Neutrophil (primary cell): ENCODE measurements at regions not wholly inside any gene's neighbourhood (a gene's known extent, or its start where the extent isn't known, plus 50 kb on each side); places are given as distances from the start of the nearest gene placed in this dataset.

Source experiments
- H3K27ac ChIP-seq: fragments of 200-600 bp; sonication (generic); 2 replicates; pipeline ENCODE4 v1.5.1; 2016; ENCODE audit warnings: mild to moderate bottlenecking, moderate library complexity
- H3K27me3 ChIP-seq: fragments of 200-600 bp; sonication (generic); 2 replicates; pipeline ENCODE4 v1.6.0; 2016; ENCODE audit warnings: mild to moderate bottlenecking
- H3K36me3 ChIP-seq: fragments of 200-600 bp; sonication (generic); 2 replicates; pipeline ENCODE4 v1.5.1; 2017
- H3K4me1 ChIP-seq, 2 experiments: fragments of 200-600 bp in 1 of 2; sonication (generic) in 1 of 2; 1 replicate in 1 of 2; 2 replicates in 1 of 2; pipeline versions ENCODE4 v1.5.1 to v1.6.1; 2013 to 2016; ENCODE audit warnings: low read depth in 1 of 2, low read length in 1 of 2, mild to moderate bottlenecking in 1 of 2, moderate library complexity in 1 of 2; ENCODE audit not compliant: control insufficient read depth in 1 of 2, insufficient read depth in 1 of 2
- H3K4me3 ChIP-seq, 2 experiments: fragments of 200-600 bp in 1 of 2; sonication (generic) in 1 of 2; 1 replicate in 1 of 2; 2 replicates in 1 of 2; pipeline ENCODE4 v1.5.1; 2013 to 2016; ENCODE audit warnings: low read depth in 1 of 2, low read length in 1 of 2, mild to moderate bottlenecking in 1 of 2, moderate library complexity in 1 of 2
- H3K9me3 ChIP-seq: fragments of 200-600 bp; sonication (generic); 2 replicates; pipeline ENCODE4 v1.5.1; 2016
- TF ChIP-seq, protein P1 (sequence below): fragments of 200-600 bp; sonication (generic); IDR thresholded peaks from 2 replicates; pipeline ENCODE4 v1.5.1; 2016; ENCODE audit warnings: antibody characterized with exemption

DNA sequence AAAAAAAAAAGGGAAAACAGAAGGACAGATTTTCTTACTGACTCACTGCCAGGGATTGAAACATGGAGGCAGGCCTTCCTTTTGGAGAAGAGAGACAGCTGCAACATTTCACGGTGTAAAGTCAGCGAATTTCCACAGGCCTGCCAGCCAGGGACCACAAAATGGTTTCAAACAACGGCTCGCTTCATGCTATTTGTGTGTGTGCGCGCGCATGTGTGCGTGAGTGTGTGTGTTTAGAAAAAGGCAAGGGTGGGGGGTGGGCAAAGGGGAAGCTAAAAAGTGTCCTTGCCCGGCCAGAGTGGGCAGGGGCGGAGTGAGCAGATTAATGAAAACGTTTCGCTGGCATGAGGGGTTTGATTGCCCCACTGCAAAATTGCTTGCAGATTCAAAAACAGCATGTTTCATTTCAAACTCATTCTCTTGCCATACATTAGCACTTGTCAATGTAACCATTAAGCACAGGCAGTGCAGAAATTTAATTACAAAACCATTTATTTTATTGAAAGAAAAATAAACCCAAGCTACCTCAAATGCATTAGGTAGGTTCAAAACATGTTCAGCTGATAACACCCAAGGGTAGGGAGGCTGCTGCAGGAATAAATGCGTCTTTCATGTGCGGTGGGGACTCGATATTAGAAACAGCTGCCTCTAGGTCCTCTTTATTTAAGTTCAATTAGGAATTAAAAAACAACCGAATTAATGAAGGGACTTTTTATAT is 182.1 kb upstream of the SIX2 start:
- Histone ChIP-seq H3K4me3 (no peak overlapping the region), H3K27ac (no peak overlapping the region), H3K36me3 (no peaks in the 10 kb centered on the region), H3K27me3 (no peaks in the 10 kb centered on the region), H3K9me3 (no peaks in the 10 kb centered on the region), H3K4me1 (no peaks in the 10 kb centered on the region)
- TF ChIP-seq, protein P1, sequence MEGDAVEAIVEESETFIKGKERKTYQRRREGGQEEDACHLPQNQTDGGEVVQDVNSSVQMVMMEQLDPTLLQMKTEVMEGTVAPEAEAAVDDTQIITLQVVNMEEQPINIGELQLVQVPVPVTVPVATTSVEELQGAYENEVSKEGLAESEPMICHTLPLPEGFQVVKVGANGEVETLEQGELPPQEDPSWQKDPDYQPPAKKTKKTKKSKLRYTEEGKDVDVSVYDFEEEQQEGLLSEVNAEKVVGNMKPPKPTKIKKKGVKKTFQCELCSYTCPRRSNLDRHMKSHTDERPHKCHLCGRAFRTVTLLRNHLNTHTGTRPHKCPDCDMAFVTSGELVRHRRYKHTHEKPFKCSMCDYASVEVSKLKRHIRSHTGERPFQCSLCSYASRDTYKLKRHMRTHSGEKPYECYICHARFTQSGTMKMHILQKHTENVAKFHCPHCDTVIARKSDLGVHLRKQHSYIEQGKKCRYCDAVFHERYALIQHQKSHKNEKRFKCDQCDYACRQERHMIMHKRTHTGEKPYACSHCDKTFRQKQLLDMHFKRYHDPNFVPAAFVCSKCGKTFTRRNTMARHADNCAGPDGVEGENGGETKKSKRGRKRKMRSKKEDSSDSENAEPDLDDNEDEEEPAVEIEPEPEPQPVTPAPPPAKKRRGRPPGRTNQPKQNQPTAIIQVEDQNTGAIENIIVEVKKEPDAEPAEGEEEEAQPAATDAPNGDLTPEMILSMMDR, result no peak

DNA sequence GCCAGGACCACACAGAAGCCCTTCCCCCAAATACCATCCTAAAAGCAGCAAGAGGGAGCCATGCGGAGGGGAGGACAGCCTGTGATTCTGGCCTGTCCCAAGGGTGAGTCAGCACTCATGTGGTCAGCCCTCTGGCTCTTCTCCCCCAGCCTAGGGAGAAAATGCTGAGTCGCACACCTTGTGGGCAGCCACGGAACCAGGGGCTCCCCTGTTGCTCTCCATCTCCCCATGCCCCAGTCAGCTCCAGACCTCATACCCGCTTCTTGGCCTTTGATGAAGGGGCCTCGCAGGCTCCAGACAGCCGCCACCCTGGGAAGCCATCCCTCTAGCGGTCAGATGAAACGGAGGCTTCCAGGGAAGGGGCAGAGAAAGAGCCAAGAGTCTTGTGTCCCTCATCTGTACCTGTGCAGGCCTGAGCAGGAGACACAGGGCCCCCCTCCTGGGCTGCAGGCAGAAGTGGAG is 181.3 kb upstream of the SIX2 start:
- Histone ChIP-seq H3K27ac (no peak overlapping the region), H3K36me3 (no peaks in the 10 kb centered on the region), H3K4me1 (no peaks in the 10 kb centered on the region), H3K4me3 (no peak overlapping the region), H3K27me3 (no peaks in the 10 kb centered on the region), H3K9me3 (no peaks in the 10 kb centered on the region)
- TF ChIP-seq, protein P1, result no peak

DNA sequence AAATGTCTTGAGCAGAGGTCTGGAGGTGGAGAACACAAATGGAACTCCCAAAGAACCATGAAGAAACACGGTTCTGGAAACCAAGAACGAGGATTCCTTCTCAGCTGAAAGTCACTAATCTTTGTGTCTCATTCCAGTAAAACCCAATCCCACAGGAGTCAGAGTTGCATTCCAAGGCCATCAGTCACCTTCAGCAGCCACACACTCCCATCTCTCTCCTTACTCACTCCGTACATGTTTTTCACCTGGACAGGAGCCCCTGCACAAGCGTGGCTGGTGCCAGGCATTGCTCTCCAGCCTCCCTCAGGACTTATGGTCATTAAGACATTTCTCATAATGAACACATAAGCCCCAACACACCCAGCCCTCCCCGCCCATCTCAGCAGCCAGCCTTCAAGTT is 175.4 kb upstream of the SIX2 start:
- no peak overlapping the region for H3K27ac ChIP-seq
- H3K4me1 ChIP-seq, result no peaks in the 10 kb centered on the region
- TF ChIP-seq, protein P1, result no peak
- H3K4me3 ChIP-seq, result no peak overlapping the region
- H3K36me3 ChIP-seq, result no peaks in the 10 kb centered on the region
- no peaks in the 10 kb centered on the region for H3K9me3 ChIP-seq
- H3K27me3 ChIP-seq, result peaks cover 34% of the 10 kb centered on the region

DNA sequence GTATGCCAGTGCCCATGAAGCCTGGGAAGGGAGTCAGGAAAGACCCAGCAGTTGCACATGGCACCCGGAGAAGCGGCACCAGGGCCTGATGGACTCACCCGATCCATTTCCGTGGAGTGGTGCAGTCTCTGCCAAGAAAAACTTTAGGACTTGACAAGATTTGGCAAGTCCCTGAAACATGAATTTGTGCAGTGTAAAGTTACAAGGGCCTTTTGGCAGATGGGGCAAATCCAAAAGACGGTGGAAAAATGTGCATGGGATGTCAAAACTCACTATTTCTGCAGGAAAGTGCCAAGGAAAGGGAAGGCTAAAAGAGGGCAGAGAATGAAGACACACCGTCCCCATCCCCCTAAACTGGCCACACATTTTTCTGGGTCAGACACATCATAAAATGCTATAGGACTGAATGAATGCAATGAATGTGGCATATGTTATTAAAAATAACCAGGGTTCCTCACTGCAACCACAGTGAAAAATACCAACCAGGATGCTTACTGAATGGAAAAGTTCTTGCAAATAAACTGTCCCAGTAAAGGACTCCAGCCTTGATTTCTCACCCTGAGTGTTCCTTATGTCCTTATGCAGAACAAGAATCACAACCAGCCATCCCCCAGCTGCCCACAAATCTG is 173.5 kb upstream of the SIX2 start:
- H3K9me3 ChIP-seq, result no peaks in the 10 kb centered on the region
- H3K27ac ChIP-seq, result no peak overlapping the region
- TF ChIP-seq, protein P1, result no peak
- H3K4me3 ChIP-seq, result no peak overlapping the region
- H3K36me3 ChIP-seq, result no peaks in the 10 kb centered on the region
- H3K4me1 ChIP-seq, result no peaks in the 10 kb centered on the region
- H3K27me3 ChIP-seq, result peaks cover 52% of the 10 kb centered on the region

DNA sequence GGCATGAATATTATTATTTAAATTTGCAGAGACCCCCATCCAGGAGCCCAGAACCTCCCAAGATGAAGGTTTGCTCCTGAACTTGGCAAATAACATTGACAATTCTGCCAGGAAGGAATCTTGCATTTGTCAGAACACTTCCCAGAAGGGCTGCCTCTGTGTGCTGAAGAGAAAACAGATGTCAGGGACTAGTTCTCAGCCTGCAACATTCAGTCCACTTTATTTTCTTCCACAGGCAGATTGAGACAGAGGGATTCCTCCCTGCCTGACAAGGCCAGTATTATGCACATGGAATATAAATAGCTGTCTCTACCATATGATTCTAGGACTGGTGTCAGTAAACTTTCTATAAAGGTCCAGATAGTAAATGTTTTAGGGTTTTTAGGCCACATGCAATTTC is 171.5 kb upstream of the SIX2 start:
- Histone ChIP-seq H3K36me3 (no peaks in the 10 kb centered on the region), H3K27me3 (peaks cover 67% of the 10 kb centered on the region), H3K4me1 (no peaks in the 10 kb centered on the region), H3K9me3 (no peaks in the 10 kb centered on the region), H3K4me3 (no peak overlapping the region), H3K27ac (no peak overlapping the region)
- TF ChIP-seq, protein P1, result no peak
